ENCODE measurements at regions not wholly inside any gene's neighbourhood (a gene's known extent, or its start where the extent isn't known, plus 50 kb on each side); places are given as distances from the start of the nearest gene placed in this dataset.
"Not testable (repeated sequence)": the region's sequence is repeated elsewhere in the genome, so short reads cannot be mapped to it uniquely, and the experiment has no call there.

DNA sequence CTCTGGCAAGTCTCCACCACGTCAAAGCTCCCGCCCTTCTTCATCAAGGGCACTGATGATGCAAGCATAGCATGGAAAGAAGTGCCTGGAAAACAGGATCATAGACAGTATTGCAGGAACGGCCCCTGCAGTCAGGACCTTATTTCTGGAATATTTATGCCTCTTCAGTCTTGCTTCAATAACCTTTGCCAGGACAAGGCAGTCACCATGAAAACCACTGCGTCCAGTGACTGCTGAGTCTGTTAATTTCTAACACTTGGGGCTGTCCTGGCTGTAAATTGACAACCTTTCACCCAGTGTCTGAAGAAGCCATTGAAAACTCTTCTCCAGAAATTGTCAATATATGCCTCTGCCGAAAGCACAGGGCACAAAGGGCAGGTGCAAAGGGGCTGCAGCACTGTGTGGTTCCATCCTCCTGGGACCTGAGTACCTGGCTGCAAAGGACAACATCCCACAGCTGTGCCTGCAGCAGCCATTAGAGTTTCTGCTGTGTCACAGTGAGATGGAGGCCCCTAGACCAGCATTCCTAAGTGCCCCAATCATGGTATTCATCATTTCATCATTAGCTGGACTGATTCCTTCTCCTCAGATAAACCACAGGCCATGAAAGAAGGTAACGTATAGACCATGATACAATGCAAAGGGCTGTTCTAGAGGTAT lies 819.6 kb downstream of the RNF144A start:
- Histone ChIP-seq H3K27me3 (ENCODE audit: control insufficient read depth, insufficient read depth, low read length) (no peaks in the 10 kb centered on the region), H3K4me3 (ENCODE audit: insufficient read depth, low read depth, low read length) (no peak overlapping the region), H3K36me3 (replicated peaks; ENCODE audit: control insufficient read depth, insufficient read depth, low read length) (no peaks in the 10 kb centered on the region)
- no peak for DNase-seq

DNA sequence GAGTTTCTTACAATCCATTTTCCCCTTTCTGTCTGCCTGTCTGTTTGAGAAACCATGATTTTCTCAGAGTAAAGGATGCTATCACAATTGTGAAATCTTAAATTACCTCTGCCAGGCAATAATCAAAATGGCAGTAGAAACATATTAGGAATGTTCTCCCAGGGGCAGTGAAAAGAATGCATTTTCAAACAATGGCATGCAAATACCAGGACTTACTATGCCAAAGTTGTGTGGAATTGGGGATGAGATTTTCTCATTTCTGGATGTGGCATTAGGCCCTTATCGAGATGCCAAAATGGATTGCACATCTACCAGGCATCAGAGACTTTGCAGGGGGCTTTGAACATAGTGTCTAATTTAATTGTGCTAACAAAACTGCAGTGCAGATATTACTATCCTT lies 821.4 kb downstream of the RNF144A start:
- no peak for DNase-seq
- Histone ChIP-seq H3K36me3 (replicated peaks; ENCODE audit: control insufficient read depth, insufficient read depth, low read length) (no peaks in the 10 kb centered on the region), H3K4me3 (ENCODE audit: insufficient read depth, low read depth, low read length) (no peak overlapping the region), H3K27me3 (ENCODE audit: control insufficient read depth, insufficient read depth, low read length) (no peaks in the 10 kb centered on the region)

DNA sequence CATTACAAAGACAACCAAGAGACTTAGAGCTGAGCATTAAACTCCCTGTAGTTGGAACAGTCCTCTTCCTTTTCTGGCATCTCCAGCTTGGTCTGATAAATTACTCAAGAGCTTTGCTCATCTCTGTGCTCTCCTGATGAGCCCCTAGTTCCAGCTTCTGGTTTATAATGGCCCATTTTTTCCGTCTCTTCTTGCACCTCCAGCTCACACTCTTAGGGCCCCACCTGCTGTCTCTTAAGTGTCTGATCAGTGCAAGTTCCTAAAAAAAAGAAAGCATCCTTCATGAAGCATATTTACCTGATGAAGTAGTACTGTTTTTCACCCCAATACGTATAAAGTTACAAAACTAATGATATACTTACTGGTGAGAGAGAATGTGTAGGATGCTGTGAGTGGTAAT lies 822.9 kb downstream of the RNF144A start:
- H3K36me3 ChIP-seq (replicated peaks; ENCODE audit: control insufficient read depth, insufficient read depth, low read length): no peaks in the 10 kb centered on the region
- DNase-seq: no peak
- H3K4me3 ChIP-seq (ENCODE audit: insufficient read depth, low read depth, low read length): no peak overlapping the region

DNA sequence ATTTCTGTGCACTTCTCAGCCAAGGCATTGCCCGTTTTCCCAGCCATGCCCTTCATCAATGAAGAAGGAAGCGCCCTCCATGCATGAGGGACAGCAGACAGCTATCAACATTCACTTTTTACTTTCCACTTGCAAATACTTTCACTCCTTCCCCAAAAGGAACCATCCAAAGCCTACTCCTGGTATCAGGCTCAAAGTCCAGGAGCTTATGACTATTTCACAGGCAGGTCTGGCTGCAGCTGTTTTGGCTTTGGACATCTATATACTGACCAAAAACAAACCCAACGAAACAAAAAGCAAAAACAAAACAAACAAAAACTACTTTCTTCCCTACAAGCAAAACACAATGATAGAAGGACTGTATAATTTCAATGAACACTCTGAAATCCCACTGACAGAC lies 825.1 kb downstream of the RNF144A start:
- no peaks in the 10 kb centered on the region for H3K27me3 ChIP-seq (ENCODE audit: control insufficient read depth, insufficient read depth, low read length)
- no peak overlapping the region for H3K4me3 ChIP-seq (ENCODE audit: insufficient read depth, low read depth, low read length)
- DNase-seq: no peak
- H3K36me3 ChIP-seq (replicated peaks; ENCODE audit: control insufficient read depth, insufficient read depth, low read length): no peaks in the 10 kb centered on the region

More for the DNA sequence above, 822.9 kb downstream of the RNF144A start:
- no peaks in the 10 kb centered on the region for H3K27me3 ChIP-seq (ENCODE audit: control insufficient read depth, insufficient read depth, low read length)

DNA sequence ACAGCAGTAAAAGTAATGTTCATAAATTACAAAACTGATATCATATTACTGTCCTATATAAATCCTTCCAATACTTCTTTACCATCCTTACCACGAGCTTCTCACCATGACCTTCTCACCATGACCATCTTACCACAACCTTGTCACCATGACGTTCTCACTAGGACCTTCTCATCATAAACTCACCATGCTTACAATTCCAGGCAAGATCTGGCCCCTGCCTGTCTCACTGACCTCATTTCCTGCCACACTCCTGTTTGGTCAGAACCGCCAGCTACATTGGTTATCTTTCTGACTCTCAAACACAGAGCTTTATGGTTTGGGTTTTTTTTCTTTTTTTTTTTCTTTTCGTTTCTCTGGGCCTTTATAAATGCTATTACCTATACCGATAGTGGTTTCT lies 827.6 kb downstream of the RNF144A start:
- Histone ChIP-seq H3K4me3 (ENCODE audit: insufficient read depth, low read depth, low read length) (no peak overlapping the region), H3K27me3 (ENCODE audit: control insufficient read depth, insufficient read depth, low read length) (no peaks in the 10 kb centered on the region), H3K36me3 (replicated peaks; ENCODE audit: control insufficient read depth, insufficient read depth, low read length) (no peaks in the 10 kb centered on the region)
- no peak for DNase-seq

DNA sequence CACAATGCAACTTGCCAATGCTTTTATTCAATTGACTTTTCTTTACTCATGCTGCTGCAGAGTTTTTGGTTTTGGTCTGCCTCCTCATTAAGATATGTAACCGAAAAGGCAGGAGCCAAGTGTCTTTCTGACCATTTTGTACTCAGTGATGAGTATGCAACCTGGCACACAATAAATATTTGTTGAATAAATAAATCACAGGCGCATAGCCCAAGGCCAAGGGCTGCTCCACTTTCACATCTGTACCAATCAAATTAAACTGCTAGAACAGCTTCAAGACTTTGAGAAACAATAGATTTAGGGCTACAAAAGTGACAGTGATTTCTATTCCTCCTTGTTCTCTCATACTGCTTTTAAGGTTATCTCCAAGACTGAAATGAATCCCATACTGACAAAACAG lies 828.2 kb downstream of the RNF144A start:
- H3K4me3 ChIP-seq (ENCODE audit: insufficient read depth, low read depth, low read length): no peak overlapping the region
- no peaks in the 10 kb centered on the region for H3K36me3 ChIP-seq (replicated peaks; ENCODE audit: control insufficient read depth, insufficient read depth, low read length)
- H3K27me3 ChIP-seq (ENCODE audit: control insufficient read depth, insufficient read depth, low read length): no peaks in the 10 kb centered on the region
- DNase-seq: no peak

DNA sequence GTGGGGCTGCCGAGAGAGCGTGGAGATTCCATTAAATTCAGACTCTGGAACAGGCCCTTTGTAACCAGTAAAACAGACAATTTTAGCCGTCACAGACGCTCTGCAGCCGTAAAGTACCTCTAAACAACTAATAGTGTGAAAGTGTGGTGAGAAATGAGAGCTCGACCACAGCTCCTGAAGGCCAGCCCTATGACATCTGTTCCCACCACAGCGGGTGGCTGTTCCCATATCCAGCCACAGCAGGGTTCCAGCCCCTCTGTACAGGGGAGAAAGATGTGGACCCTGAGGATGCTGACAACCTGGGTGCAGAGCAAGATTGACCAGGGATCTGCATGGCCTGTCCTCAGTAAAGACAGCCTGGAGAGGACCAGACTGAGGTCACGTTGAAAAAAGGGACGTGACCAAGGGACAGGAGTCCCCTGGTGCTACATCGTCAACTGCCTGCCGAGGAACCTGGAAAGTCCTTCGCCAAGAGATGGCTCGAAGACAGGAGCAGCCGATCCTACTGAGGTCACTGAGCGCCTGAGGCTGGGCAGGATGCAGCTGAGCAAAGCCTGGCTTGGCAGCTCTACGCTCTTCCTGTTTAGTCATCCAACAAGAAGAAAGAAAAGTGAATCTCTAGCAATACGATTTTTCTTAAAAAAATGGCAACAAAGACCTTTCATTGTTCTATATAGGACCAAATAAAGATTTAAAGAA lies 831.7 kb downstream of the RNF144A start:
- Histone ChIP-seq H3K27me3 (ENCODE audit: control insufficient read depth, insufficient read depth, low read length) (no peaks in the 10 kb centered on the region), H3K36me3 (replicated peaks; ENCODE audit: control insufficient read depth, insufficient read depth, low read length) (no peaks in the 10 kb centered on the region), H3K4me3 (ENCODE audit: insufficient read depth, low read depth, low read length) (no peak overlapping the region)
- no peak for DNase-seq

DNA sequence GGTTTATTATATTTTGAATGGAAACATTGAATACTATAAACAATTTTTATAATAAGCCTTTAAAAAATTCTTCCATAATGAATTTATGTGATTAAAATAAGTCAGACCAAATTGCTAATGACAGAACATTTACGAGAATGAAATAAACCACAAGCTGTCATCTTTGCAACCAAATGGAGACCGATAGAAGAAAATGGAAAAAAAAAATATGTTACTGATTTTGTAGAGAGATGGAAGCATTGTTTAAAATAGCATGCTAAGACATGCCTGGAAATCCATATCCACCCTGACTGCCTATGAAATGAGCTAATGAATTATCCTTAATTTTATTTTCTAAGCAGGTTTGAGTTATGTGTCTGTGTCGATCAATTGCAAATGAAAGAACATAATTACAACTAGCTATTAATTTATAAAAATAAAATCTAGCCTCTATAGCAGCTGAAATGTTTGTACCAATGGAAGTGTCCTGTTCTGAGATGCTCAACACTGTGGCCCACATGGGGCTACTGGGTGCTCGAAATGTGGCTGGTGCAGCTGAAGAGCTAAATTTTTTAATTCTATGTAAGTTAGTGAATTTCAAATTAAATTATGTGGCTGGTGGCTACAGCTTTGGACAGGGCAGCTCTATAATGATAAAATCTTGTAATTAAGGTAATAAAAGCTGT lies 832.8 kb downstream of the RNF144A start:
- Histone ChIP-seq H3K36me3 (replicated peaks; ENCODE audit: control insufficient read depth, insufficient read depth, low read length) (no peaks in the 10 kb centered on the region), H3K4me3 (ENCODE audit: insufficient read depth, low read depth, low read length) (no peak overlapping the region), H3K27me3 (ENCODE audit: control insufficient read depth, insufficient read depth, low read length) (no peaks in the 10 kb centered on the region)
- DNase-seq: no peak

DNA sequence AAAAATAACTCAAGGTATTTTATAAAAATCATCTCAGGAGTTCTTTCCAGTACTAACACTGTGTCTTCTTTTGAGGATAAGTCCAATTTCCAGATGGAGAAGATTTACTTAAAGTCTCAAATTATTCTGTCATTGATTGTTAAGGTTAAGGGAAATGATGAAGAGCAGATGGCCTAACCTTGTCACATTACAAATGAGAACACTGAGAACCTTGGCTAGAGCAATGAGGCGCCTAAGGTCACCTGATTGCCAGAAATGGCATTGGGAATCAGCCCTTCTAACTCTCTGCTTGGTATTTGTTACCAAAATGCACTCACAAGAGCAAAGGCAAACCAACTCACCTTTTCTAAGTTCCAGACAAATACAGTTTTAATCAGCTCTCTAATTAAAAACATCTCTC lies 835.1 kb downstream of the RNF144A start:
- DNase-seq: no peak
- no peak overlapping the region for H3K4me3 ChIP-seq (ENCODE audit: insufficient read depth, low read depth, low read length)
- no peaks in the 10 kb centered on the region for H3K27me3 ChIP-seq (ENCODE audit: control insufficient read depth, insufficient read depth, low read length)
- H3K36me3 ChIP-seq (replicated peaks; ENCODE audit: control insufficient read depth, insufficient read depth, low read length): no peaks in the 10 kb centered on the region

DNA sequence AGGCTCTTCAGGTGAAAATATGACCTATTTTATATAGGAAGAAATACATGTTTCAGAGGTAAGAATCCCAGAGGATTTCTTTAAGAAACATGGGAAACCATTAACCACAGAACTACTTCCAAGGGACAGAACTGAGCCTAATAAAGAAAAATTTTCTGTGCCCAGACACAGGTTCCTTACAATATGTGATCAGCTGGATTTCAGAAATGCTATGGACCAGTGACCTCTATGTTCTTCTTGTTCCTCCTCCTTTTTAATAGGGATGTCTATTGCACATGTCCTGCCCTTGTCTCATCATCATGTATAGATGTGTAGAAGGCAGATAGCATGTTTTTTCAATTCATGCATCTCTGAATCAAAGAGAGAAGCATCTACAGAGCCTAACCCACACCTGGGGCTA lies 836.6 kb downstream of the RNF144A start:
- H3K27me3 ChIP-seq (ENCODE audit: control insufficient read depth, insufficient read depth, low read length): no peaks in the 10 kb centered on the region
- no peak for DNase-seq
- no peak overlapping the region for H3K4me3 ChIP-seq (ENCODE audit: insufficient read depth, low read depth, low read length)
- H3K36me3 ChIP-seq (replicated peaks; ENCODE audit: control insufficient read depth, insufficient read depth, low read length): no peaks in the 10 kb centered on the region

DNA sequence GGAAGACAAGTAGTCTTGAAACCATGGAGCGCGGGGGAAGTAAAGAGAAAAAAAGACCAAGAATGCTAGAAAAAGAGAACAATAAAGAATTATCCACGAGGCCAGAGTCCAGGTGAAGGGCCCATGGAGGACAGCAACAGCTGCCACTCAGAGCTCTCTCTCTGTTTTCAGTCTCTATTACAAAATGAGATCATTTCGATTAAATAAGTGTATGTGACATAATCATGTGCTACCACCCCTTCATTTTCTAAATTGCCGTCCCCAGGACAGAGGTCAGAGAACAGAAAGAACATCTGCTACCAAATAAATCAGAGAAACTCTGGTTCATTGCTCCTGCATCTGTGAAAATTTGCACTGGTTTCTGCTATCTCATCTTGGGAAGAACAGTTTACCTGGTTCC lies 838.7 kb downstream of the RNF144A start:
- Histone ChIP-seq H3K27me3 (ENCODE audit: control insufficient read depth, insufficient read depth, low read length) (no peaks in the 10 kb centered on the region), H3K36me3 (replicated peaks; ENCODE audit: control insufficient read depth, insufficient read depth, low read length) (no peaks in the 10 kb centered on the region), H3K4me3 (ENCODE audit: insufficient read depth, low read depth, low read length) (no peak overlapping the region)
- DNase-seq: no peak

DNA sequence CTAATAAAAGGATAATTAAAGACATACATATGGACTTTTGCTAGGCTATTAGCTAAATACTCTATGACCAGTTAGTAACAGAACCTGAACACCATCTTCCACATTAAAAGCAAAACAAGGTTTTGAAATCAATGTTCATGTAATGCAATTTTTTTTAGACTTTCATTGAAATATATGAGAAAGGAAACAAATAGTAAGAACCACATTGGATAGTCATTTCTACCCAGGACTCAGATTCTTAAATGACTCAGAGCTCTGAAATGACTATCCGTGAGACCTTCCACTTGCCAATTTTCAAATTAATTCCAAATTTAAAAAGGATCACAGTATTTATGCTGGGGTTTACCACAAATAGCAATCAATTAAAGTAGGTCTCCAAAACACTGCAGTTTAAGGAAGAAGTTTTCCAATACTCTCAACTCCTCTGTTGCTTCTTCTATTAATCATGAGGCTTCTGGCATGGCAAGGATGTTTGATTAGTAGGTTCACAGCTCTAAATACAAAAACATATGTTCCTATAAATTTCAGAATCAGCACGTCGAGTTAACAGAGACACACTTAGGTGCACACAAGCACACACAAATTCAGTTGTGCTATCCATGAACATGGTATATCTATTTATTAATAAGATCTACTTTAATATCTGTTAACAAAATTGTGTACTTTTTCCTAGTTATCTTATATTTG lies 841.0 kb downstream of the RNF144A start:
- DNase-seq: no peak
- Histone ChIP-seq H3K27me3 (ENCODE audit: control insufficient read depth, insufficient read depth, low read length) (no peaks in the 10 kb centered on the region), H3K36me3 (replicated peaks; ENCODE audit: control insufficient read depth, insufficient read depth, low read length) (no peaks in the 10 kb centered on the region), H3K4me3 (ENCODE audit: insufficient read depth, low read depth, low read length) (no peak overlapping the region)

DNA sequence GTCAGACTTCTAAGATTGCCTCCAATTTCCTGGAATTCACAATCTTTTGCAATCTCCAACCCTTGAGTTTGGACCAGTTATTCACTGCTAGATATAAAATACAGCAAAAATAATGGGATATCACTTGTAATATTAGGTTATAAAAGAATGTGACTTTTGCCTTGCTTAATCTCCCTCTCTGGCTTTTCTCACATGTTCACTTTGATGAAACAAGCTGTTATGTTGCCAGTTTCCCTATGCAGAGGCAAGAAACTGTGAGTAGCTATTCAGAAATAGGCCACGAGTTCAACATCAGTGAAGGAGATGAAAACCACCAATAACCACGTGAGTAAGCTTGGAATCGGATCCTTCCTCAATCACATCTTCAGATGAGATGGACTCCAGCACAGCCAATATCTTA lies 842.7 kb downstream of the RNF144A start:
- H3K27me3 ChIP-seq (ENCODE audit: control insufficient read depth, insufficient read depth, low read length): no peaks in the 10 kb centered on the region
- no peaks in the 10 kb centered on the region for H3K36me3 ChIP-seq (replicated peaks; ENCODE audit: control insufficient read depth, insufficient read depth, low read length)
- no peak overlapping the region for H3K4me3 ChIP-seq (ENCODE audit: insufficient read depth, low read depth, low read length)
- DNase-seq: no peak

DNA sequence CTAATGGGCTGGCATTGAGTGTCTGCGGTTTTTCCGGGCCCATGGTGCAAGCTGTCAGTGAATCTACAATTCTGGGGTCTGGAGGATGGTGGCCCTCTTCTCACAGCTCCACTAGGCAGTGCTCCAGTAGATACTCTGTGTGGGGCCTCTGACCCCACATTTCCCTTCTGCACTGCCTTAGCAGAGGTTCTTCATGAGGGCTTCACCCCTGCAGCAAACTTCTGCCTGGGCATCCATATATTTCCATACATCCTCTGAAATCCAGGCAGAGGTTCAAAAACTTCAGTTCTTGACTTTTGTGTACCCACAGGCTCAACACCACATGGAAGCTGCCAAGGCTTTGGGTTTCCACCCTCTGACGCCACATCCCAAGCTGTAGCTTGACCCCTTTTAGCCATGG lies 846.2 kb downstream of the RNF144A start:
- H3K4me3 ChIP-seq (ENCODE audit: insufficient read depth, low read depth, low read length); H3K27me3 ChIP-seq (ENCODE audit: control insufficient read depth, insufficient read depth, low read length); H3K36me3 ChIP-seq (replicated peaks; ENCODE audit: control insufficient read depth, insufficient read depth, low read length); DNase-seq: not testable (repeated sequence)

DNA sequence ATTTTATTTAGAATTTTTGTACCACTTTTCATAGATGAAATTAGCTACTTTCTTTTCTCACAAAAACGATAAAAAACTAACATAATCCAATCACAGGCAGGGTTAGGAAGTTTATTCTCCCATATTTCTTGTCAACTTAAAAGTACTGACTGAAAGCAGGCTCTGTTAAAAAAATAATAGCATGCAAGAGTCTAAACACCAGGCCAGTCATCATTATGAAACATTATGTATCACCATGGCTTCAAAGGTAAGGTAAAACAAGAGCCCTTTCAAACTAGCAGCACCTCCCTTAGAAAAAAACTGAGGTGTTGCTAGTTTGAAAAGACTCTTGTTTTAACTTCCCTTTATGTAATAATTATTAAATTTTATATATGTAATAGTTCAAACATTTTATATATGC lies 848.0 kb downstream of the RNF144A start:
- Histone ChIP-seq H3K27me3 (ENCODE audit: control insufficient read depth, insufficient read depth, low read length) (no peaks in the 10 kb centered on the region), H3K4me3 (ENCODE audit: insufficient read depth, low read depth, low read length) (no peak overlapping the region), H3K36me3 (replicated peaks; ENCODE audit: control insufficient read depth, insufficient read depth, low read length) (no peaks in the 10 kb centered on the region)
- DNase-seq: no peak
